Astrocyte (in vitro differentiated cells and primary cell): ENCODE measurements at regions not wholly inside any gene's neighbourhood (a gene's known extent, or its start where the extent isn't known, plus 50 kb on each side); places are given as distances from the start of the nearest gene placed in this dataset.
A peak's percentile ranks its signal among the peaks of the same experiment; 100 is the strongest.

Source experiments
- DNase-seq: peaks from one replicate; pipeline ENCODE4 v3.0.0-alpha.2; 2010; ENCODE audit warnings: low read depth
- FAIRE-seq: peaks from 2 replicates; lab custom pipeline; 2011; peaks lifted over from hg19 to GRCh38; lab: Jason Lieb, UNC
- H2AFZ ChIP-seq: 2 replicates; pipeline ENCODE4 v1.6.0; 2012; ENCODE audit warnings: low read depth, low read length, inconsistent platforms
- H3K27ac ChIP-seq: 2 replicates; pipeline ENCODE4 v1.5.1; 2011; ENCODE audit warnings: low read depth, low read length, inconsistent platforms
- H3K27me3 ChIP-seq: 2 replicates; pipeline ENCODE4 v1.6.0; 2011; ENCODE audit warnings: low read length, inconsistent platforms; ENCODE audit not compliant: insufficient read depth
- H3K36me3 ChIP-seq: 2 replicates; pipeline ENCODE4 v1.5.1; 2011; ENCODE audit warnings: low read length, inconsistent platforms; ENCODE audit not compliant: insufficient read depth
- H3K4me1 ChIP-seq: 2 replicates; pipeline ENCODE4 v1.5.1; 2011; ENCODE audit warnings: low read length, inconsistent platforms; ENCODE audit not compliant: insufficient read depth
- H3K4me2 ChIP-seq: 2 replicates; pipeline ENCODE4 v1.6.0; 2012; ENCODE audit warnings: low read length, inconsistent platforms
- H3K4me3 ChIP-seq: 2 replicates; pipeline ENCODE4 v1.5.1; 2011; ENCODE audit warnings: low read depth, mild to moderate bottlenecking, low read length, inconsistent platforms; ENCODE audit not compliant: insufficient read depth
- H3K79me2 ChIP-seq: 2 replicates; pipeline ENCODE4 v1.6.0; 2012; ENCODE audit warnings: mild to moderate bottlenecking, low read length, inconsistent platforms; ENCODE audit not compliant: insufficient read depth
- H3K9ac ChIP-seq: 2 replicates; pipeline ENCODE4 v1.6.0; 2012; ENCODE audit warnings: mild to moderate bottlenecking, low read length, inconsistent platforms
- H3K9me3 ChIP-seq: 2 replicates; pipeline ENCODE4 v1.5.1; 2012; ENCODE audit warnings: low read depth, mild to moderate bottlenecking, low read length, inconsistent platforms; ENCODE audit not compliant: insufficient read depth
- H4K20me1 ChIP-seq: 2 replicates; pipeline ENCODE4 v1.6.0; 2012; ENCODE audit warnings: low read length, inconsistent platforms; ENCODE audit not compliant: insufficient read depth
- H3K27ac Mint-ChIP-seq: one replicate; pipeline ENCODE4 v1.8.0; 2021; ENCODE audit warnings: mild to moderate bottlenecking, mixed read lengths; ENCODE audit not compliant: unreplicated experiment
- H3K27me3 Mint-ChIP-seq: one replicate; pipeline ENCODE4 v1.8.0; 2021; ENCODE audit warnings: low read depth, mixed read lengths; ENCODE audit not compliant: unreplicated experiment
- H3K36me3 Mint-ChIP-seq: one replicate; pipeline ENCODE4 v1.8.0; 2021; ENCODE audit warnings: low read depth, mixed read lengths; ENCODE audit not compliant: unreplicated experiment
- H3K4me1 Mint-ChIP-seq: one replicate; pipeline ENCODE4 v1.8.0; 2021; ENCODE audit warnings: low read depth, mixed read lengths; ENCODE audit not compliant: unreplicated experiment
- H3K4me3 Mint-ChIP-seq: one replicate; pipeline ENCODE4 v1.8.0; 2021; ENCODE audit warnings: mild to moderate bottlenecking, moderate library complexity, mixed read lengths; ENCODE audit not compliant: unreplicated experiment
- H3K9me3 Mint-ChIP-seq: one replicate; pipeline ENCODE4 v1.8.0; 2021; ENCODE audit warnings: mild to moderate bottlenecking, mixed read lengths; ENCODE audit not compliant: unreplicated experiment
- EZH2 ChIP-seq: IDR thresholded peaks from 2 replicates; pipeline ENCODE4 v1.6.1; 2012; ENCODE audit warnings: mild to moderate bottlenecking, low read length, inconsistent platforms; ENCODE audit not compliant: insufficient read depth
- TF ChIP-seq, protein P1 (sequence below): IDR thresholded peaks from 2 replicates; pipeline ENCODE4 v1.5.1; 2011; ENCODE audit warnings: low read depth, mild to moderate bottlenecking, inconsistent platforms, low read length, moderate library complexity; ENCODE audit not compliant: insufficient read depth

DNA sequence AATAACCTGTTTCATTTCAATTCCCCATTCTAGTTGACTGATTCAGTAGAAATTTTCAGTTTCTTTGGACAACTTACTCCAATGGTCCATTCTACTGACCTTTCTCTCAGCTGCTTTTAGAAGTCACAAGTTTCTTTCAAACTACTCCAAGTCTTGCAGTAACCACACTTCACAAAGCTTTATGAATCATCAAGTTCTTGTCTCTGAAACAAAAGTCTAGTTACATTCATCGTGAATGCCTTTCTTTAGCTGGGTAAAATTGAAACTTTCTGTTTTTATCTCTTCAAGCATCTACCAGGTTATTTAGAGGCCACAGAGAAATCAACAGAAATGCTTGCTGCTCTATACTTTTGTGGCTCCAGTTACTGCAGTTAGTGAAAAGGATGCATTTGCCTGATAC, 405.4 kb downstream of the TMEM232 start:
- H3K4me3 ChIP-seq, result no peak overlapping the region
- H2AFZ ChIP-seq, result no peak overlapping the region
- Mint-ChIP-seq H3K36me3 (no peaks in the 10 kb centered on the region), H3K4me3 (no peak overlapping the region), H3K27me3 (no peaks in the 10 kb centered on the region), H3K27ac (no peak overlapping the region), H3K4me1 (peaks cover 6% of the 10 kb centered on the region), H3K9me3 (peaks cover 4% of the 10 kb centered on the region)
- no peaks in the 10 kb centered on the region for H3K79me2 ChIP-seq
- FAIRE-seq (peak; percentile 65), DNase-seq (peak; percentile 86)
- no peak overlapping the region for H3K27ac ChIP-seq
- no peak overlapping the region for H3K9ac ChIP-seq
- H3K9me3 ChIP-seq, result no peaks in the 10 kb centered on the region
- peaks cover 4% of the 10 kb centered on the region for H3K4me1 ChIP-seq
- no peak for TF ChIP-seq EZH2
- TF ChIP-seq, protein P1, sequence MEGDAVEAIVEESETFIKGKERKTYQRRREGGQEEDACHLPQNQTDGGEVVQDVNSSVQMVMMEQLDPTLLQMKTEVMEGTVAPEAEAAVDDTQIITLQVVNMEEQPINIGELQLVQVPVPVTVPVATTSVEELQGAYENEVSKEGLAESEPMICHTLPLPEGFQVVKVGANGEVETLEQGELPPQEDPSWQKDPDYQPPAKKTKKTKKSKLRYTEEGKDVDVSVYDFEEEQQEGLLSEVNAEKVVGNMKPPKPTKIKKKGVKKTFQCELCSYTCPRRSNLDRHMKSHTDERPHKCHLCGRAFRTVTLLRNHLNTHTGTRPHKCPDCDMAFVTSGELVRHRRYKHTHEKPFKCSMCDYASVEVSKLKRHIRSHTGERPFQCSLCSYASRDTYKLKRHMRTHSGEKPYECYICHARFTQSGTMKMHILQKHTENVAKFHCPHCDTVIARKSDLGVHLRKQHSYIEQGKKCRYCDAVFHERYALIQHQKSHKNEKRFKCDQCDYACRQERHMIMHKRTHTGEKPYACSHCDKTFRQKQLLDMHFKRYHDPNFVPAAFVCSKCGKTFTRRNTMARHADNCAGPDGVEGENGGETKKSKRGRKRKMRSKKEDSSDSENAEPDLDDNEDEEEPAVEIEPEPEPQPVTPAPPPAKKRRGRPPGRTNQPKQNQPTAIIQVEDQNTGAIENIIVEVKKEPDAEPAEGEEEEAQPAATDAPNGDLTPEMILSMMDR, result no peak
- H3K36me3 ChIP-seq, result no peaks in the 10 kb centered on the region
- no peaks in the 10 kb centered on the region for H3K27me3 ChIP-seq
- H3K4me2 ChIP-seq, result peak overlapping the region; percentile 25
- H4K20me1 ChIP-seq, result no peaks in the 10 kb centered on the region

DNA sequence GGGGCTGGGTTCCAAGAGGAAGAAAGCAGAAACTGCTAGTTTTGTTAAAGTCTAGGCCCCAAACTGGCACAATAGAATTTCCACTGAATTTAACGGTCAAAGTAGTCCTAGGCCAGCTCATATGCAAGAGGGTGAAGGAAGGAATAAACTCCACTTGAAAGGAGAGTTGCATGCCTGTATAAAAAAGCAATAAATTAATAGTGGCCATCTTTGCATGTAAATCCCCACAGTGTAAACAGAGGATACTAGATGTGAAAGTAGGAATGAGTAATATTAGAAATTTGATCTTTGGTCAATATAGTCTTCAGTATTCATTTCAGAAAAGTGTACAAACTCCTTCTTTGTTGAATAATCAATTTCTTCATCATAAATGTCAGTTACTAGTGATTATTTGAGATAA, 403.1 kb downstream of the TMEM232 start:
- H3K9me3 Mint-ChIP-seq, result no peaks in the 10 kb centered on the region
- DNase-seq (no peak), FAIRE-seq (no peak)
- H3K27ac Mint-ChIP-seq, result no peak overlapping the region
- no peaks in the 10 kb centered on the region for H3K9me3 ChIP-seq
- no peak overlapping the region for H3K4me3 Mint-ChIP-seq
- H2AFZ ChIP-seq, result no peak overlapping the region
- H3K4me1 ChIP-seq, result peaks cover 4% of the 10 kb centered on the region
- TF ChIP-seq, protein P1, result no peak
- no peak for TF ChIP-seq EZH2
- H3K36me3 Mint-ChIP-seq, result no peaks in the 10 kb centered on the region
- H3K79me2 ChIP-seq, result no peaks in the 10 kb centered on the region
- no peaks in the 10 kb centered on the region for H4K20me1 ChIP-seq
- no peak overlapping the region for H3K4me3 ChIP-seq
- H3K9ac ChIP-seq, result no peak overlapping the region
- H3K27me3 ChIP-seq, result no peaks in the 10 kb centered on the region
- H3K4me1 Mint-ChIP-seq, result peaks cover 6% of the 10 kb centered on the region
- H3K27ac ChIP-seq, result no peak overlapping the region
- no peak overlapping the region for H3K4me2 ChIP-seq
- no peaks in the 10 kb centered on the region for H3K27me3 Mint-ChIP-seq
- H3K36me3 ChIP-seq, result no peaks in the 10 kb centered on the region

DNA sequence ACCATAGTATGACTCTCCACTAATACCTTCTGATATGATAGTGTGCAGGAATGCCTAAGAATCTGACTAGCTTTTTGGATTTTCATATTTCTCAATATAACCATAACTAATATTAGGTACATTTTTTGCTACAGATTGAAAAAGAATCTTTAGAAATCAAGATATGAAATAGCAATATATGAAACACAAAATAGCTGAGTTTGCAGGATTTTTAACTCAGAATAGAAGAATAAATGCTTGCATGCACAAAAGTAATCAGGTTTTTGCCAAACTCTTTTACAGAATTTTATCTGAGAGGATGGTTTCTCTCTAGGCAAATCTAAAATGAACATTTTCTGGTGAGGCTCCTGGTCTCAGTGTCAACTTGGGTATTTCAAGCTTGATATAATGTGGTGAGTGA, 402.6 kb downstream of the TMEM232 start:
- DNase-seq, result no peak
- no peaks in the 10 kb centered on the region for H4K20me1 ChIP-seq
- no peak overlapping the region for H3K4me3 ChIP-seq
- Mint-ChIP-seq H3K27ac (no peak overlapping the region), H3K36me3 (no peaks in the 10 kb centered on the region), H3K4me1 (peaks cover 6% of the 10 kb centered on the region), H3K27me3 (no peaks in the 10 kb centered on the region), H3K9me3 (no peaks in the 10 kb centered on the region), H3K4me3 (no peak overlapping the region)
- H3K27me3 ChIP-seq, result no peaks in the 10 kb centered on the region
- TF ChIP-seq EZH2, result no peak
- TF ChIP-seq, protein P1, result no peak
- FAIRE-seq, result peak; percentile 9
- no peak overlapping the region for H3K9ac ChIP-seq
- H3K79me2 ChIP-seq, result no peaks in the 10 kb centered on the region
- no peaks in the 10 kb centered on the region for H3K36me3 ChIP-seq
- H3K4me2 ChIP-seq, result no peak overlapping the region
- H3K4me1 ChIP-seq, result peaks cover 4% of the 10 kb centered on the region
- no peak overlapping the region for H3K27ac ChIP-seq
- H3K9me3 ChIP-seq, result no peaks in the 10 kb centered on the region
- no peak overlapping the region for H2AFZ ChIP-seq
